GM12891 (cell line): ENCODE measurements at regions not wholly inside any gene's neighbourhood (a gene's known extent, or its start where the extent isn't known, plus 50 kb on each side); places are given as distances from the start of the nearest gene placed in this dataset.

Source experiments
- DNase-seq: peaks from one replicate; pipeline ENCODE4 v3.0.0; 2011; ENCODE audit warnings: low spot score; ENCODE audit not compliant: insufficient read length
- FAIRE-seq: peaks from 2 replicates; lab custom pipeline; 2011; peaks lifted over from hg19 to GRCh38; lab: Jason Lieb, UNC
- PAX5 ChIP-seq: IDR thresholded peaks from 2 replicates; pipeline ENCODE4 v1.6.1; 2011; ENCODE audit warnings: low read length, moderate library complexity, mild to moderate bottlenecking; ENCODE audit not compliant: insufficient read depth, severe bottlenecking
- POLR2A ChIP-seq: IDR thresholded peaks from 2 replicates; pipeline ENCODE4 v1.6.1; 2011; ENCODE audit warnings: low read depth, low read length, control low read depth
- POLR2AphosphoS5 ChIP-seq: IDR thresholded peaks from 2 replicates; pipeline ENCODE4 v1.6.1; 2011; ENCODE audit warnings: low read depth, low read length, control low read depth
- POU2F2 ChIP-seq: IDR thresholded peaks from 2 replicates; pipeline ENCODE4 v1.6.1; 2011; ENCODE audit warnings: low read depth, mild to moderate bottlenecking, control low read depth, low read length, moderate library complexity
- SPI1 ChIP-seq: IDR thresholded peaks from 2 replicates; pipeline ENCODE4 v1.6.1; 2011; ENCODE audit warnings: low read depth, low read length, control low read depth
- TAF1 ChIP-seq: IDR thresholded peaks from 2 replicates; pipeline ENCODE4 v1.6.1; 2011; ENCODE audit warnings: low read depth, low read length, control low read depth

DNA sequence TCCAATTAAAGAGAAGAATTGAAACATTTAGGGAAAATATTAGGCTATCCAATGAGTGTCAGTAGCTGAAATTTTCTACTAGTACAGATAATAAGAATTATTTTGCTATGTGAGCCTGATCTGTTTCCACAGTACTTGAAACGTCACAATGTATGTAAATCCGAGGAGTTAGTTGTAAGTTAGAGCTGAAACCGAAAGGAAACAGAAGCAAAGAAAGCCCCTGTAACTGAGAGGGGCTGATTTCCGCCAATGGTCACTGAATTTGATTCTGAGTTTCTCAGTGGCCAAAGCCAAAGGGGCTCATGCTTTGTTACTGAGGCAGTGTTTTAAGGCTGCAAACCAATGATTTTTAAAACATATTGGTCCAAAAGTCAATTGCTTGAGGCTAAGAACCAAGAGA is 168.3 kb upstream of the DUSP10 start:
- DNase-seq, result no peak
- TF ChIP-seq TAF1, result no peak
- TF ChIP-seq SPI1, result no peak
- no peak for TF ChIP-seq POLR2A
- TF ChIP-seq POU2F2, result no peak
- TF ChIP-seq POLR2AphosphoS5, result no peak
- no peak for TF ChIP-seq PAX5
- FAIRE-seq, result no peak

DNA sequence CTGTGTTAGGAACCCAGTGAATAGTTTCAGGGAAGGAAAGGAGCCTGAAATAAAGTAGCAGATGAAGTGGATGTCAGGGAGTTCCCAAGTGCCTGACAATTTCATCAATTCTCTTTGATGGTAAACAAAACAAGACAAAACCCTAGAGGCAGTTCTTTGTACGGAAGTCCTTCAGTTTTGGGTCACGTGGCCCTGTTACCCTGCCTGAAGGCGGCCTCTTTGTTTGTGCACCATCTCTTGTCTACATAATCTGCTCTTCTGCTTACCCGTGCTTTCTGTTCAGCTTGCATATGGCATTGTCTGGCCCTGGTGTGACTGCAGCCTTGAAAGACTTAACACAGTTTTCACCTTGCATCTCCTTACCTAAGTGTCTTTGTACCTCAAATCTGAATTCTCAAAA is 166.7 kb upstream of the DUSP10 start:
- FAIRE-seq (no peak), DNase-seq (no peak)
- TF ChIP-seq POLR2AphosphoS5 (no peak), POU2F2 (no peak), TAF1 (no peak), SPI1 (no peak), POLR2A (no peak), PAX5 (no peak)

DNA sequence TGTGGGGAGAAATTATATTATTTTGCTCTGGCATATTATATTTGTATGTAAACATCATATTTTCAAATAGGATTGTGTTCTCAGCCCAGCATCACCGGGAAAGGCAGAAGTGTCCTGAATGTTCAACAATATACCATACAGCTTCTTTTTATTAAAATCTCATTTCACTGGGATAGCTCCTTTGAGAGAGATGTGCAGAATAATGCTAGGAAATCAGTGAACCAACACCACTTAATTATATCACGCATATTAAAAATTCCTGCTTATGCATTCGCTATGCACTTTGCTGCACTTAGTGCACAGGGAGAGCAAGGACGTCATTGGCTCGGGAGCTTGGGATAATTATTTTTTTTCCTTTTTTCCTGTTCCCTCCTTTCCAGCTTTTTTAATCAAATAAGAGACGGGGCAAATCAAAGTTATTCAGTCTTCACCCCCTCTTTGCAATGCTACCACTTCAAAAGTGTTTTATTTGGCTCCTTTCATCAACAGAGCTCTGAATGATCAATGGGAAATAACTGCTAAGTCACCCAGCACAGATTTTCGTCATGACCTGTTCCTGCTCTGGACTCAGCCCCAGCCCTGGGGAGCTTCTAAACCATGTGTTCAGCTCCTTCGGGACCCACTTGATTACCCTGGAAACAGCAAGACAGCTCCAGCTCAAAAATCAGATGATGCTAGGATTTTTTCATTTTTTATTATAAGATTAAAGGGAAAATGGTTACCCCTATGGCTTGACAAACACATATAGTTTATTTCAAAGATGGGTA is 165.5 kb upstream of the DUSP10 start:
- no peak for DNase-seq
- FAIRE-seq, result no peak
- TF ChIP-seq POLR2A (no peak), PAX5 (no peak)

GRCh38 chr1:221905802-221906201 is 163.9 kb upstream of the DUSP10 start:
- FAIRE-seq (no peak), DNase-seq (no peak)
- TF ChIP-seq SPI1 (no peak), POLR2A (no peak), PAX5 (no peak), TAF1 (no peak)

DNA sequence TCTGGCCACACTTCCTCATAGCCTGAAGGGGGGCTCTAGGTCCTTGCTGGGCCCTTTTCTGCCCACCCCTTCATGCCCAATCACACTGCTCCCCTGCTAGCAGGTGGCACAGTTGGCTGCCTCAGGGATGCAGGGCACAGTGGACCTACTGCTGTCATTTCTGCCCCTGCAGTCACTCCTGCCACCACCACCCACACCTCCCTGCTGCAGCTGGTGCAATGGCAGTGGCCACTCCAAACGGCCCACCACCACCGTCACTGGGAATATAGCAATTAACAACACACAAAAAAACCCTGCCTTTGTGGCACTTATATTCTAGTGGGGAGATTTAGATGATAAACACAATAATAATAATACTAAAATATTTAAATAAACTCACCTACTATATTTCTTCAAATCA is 162.4 kb upstream of the DUSP10 start:
- FAIRE-seq (no peak), DNase-seq (no peak)
- TF ChIP-seq TAF1, result no peak
- TF ChIP-seq POLR2AphosphoS5, result no peak
- no peak for TF ChIP-seq POLR2A
- no peak for TF ChIP-seq SPI1

DNA sequence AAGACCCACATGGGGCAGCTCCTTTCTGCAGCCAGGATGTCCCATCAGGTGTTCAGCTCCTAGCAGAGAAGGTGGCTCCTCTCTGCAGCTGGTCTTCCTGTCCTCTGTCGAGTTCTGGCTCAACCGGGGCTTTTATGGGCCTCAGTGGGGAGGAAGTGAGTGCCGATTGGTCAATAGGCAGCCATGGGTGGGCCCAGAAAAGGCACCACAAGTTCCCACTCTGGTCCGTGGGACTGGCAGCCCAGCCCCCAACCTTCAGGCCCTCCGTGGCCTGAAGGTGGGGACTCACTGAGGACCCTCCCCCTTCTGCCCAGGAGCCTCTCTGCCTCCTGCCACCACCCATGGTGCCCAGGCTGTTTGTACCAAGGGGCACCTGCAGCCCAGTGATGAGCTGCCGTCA is 161.7 kb upstream of the DUSP10 start:
- TF ChIP-seq PAX5, result no peak
- TF ChIP-seq POU2F2, result no peak
- TF ChIP-seq POLR2AphosphoS5, result no peak
- no peak for TF ChIP-seq SPI1
- TF ChIP-seq POLR2A, result no peak
- no peak for TF ChIP-seq TAF1
- FAIRE-seq, result no peak

DNA sequence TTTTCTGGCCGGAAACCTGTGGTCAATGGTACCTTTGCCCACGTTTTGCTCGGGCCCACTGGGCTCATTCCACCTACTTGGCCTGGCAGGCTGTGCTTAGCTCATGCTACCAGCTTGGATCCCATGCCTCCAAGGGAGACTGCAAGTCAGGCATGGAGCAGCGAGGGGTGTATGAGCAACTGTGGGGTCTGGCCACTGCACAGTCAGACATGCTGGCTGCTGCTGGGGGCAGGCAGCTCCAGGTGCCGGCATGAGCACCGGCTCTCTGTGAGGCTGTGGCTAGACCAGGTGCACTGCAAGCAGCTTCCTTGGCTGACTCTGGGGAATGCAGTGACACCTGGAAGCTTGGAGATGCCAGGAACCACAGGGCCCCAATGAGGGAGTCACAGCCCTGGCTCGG is 161.1 kb upstream of the DUSP10 start:
- FAIRE-seq, result no peak
- TF ChIP-seq POLR2A (no peak), SPI1 (no peak), PAX5 (no peak), TAF1 (no peak), POU2F2 (no peak), POLR2AphosphoS5 (no peak)
- DNase-seq, result no peak

More for the DNA sequence above, 161.7 kb upstream of the DUSP10 start:
- no peak for DNase-seq

GRCh38 chr1:221900678-221901077 is 158.8 kb upstream of the DUSP10 start:
- DNase-seq (no peak), FAIRE-seq (no peak)
- TF ChIP-seq POLR2AphosphoS5, result no peak
- TF ChIP-seq POLR2A, result no peak
- no peak for TF ChIP-seq TAF1
- TF ChIP-seq SPI1, result no peak
- TF ChIP-seq PAX5, result no peak
- no peak for TF ChIP-seq POU2F2

DNA sequence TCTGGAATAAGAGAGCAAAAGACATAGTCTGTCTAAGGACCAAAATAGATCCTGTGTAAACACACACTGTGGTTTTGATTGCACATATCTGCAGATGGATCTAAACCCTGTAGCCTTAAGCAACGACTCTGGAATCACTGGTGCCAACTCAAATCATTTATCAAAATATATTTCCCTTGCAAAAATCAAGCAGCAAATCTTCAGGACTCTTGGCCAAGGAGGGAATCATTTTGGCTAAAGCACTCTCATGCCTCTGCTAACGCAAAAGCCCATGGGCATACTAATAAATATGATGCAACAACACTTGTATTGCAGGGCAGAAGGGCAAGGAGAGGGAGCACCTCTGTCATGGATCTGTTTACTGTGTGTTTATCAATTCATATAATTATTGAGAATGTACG is 155.4 kb upstream of the DUSP10 start:
- FAIRE-seq (no peak), DNase-seq (no peak)
- TF ChIP-seq TAF1 (no peak), POLR2A (no peak), POLR2AphosphoS5 (no peak), POU2F2 (no peak), PAX5 (no peak), SPI1 (no peak)

DNA sequence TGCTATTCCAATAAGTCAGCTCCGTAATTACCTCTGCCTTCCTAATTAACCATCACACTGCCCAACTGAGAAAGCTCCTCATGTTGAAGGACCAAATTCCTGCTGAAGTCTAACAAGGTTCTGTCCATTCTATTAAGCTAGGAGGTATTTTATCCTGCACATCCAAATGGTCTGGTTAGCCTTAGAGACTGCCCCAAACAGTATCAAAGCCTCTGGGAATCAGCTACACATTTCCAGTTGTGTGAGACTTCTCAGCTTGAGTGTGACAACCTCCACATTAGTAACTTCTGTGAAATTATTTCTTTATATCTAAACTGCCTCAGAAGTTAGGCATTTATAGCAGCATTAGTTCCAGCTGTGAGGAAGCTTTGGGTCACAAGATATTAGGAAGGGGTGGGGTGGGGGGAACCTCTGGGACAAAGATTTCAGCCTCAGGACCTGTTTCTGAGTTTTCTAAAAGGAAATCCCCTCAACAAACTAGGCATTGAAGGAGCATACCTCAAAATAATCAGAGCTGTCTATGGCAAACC is 150.5 kb upstream of the DUSP10 start:
- FAIRE-seq (no peak), DNase-seq (no peak)
- no peak for TF ChIP-seq POU2F2
- no peak for TF ChIP-seq PAX5
- no peak for TF ChIP-seq POLR2AphosphoS5
- TF ChIP-seq SPI1, result no peak
- TF ChIP-seq TAF1, result no peak
- no peak for TF ChIP-seq POLR2A
